GM21528 (cell line): ENCODE measurements at regions not wholly inside any gene's neighbourhood (a gene's known extent, or its start where the extent isn't known, plus 50 kb on each side); places are given as distances from the start of the nearest gene placed in this dataset.
"Not testable (repeated sequence)": the region's sequence is repeated elsewhere in the genome, so short reads cannot be mapped to it uniquely, and the experiment has no call there.

Experiments
- ATAC-seq: cut with Tn5 transposase; IDR thresholded peaks from one replicate; pipeline ENCODE4 v1.9.1; 2021; ENCODE audit warnings: mild to moderate bottlenecking, moderate library complexity; ENCODE audit not compliant: unreplicated experiment, low FRiP score

- no peak for ATAC-seq
Observed at GRCh38 chr19:28612275-28612769, 600.6 kb downstream of the UQCRFS1 start.

- ATAC-seq = not testable (repeated sequence)
Observed at GRCh38 chr19:28611227-28611914, 601.6 kb downstream of the UQCRFS1 start.

- no peak for ATAC-seq
Observed at GRCh38 chr19:28610731-28611130, 602.2 kb downstream of the UQCRFS1 start.

- no peak for ATAC-seq
Observed at GRCh38 chr19:28609944-28610343, 603.0 kb downstream of the UQCRFS1 start.

- ATAC-seq = no peak
Observed at GRCh38 chr19:28609091-28609755, 603.7 kb downstream of the UQCRFS1 start.

- ATAC-seq = no peak
Observed at GRCh38 chr19:28608292-28608691, 604.7 kb downstream of the UQCRFS1 start.

GRCh38 chr19:28607066-28607583 lies 605.8 kb downstream of the UQCRFS1 start:
- ATAC-seq = no peak

- ATAC-seq = no peak
Observed at GRCh38 chr19:28606269-28607032, 606.5 kb downstream of the UQCRFS1 start.

GRCh38 chr19:28605501-28606268 lies 607.3 kb downstream of the UQCRFS1 start:
- no peak for ATAC-seq

- ATAC-seq = no peak
Observed at GRCh38 chr19:28603453-28603852, 609.5 kb downstream of the UQCRFS1 start.

GRCh38 chr19:28602675-28603298 lies 610.2 kb downstream of the UQCRFS1 start:
- ATAC-seq = no peak

- ATAC-seq = no peak
Observed at GRCh38 chr19:28601723-28602440, 611.1 kb downstream of the UQCRFS1 start.

GRCh38 chr19:28598861-28599260 lies 614.1 kb downstream of the UQCRFS1 start:
- no peak for ATAC-seq

GRCh38 chr19:28596561-28597071 lies 616.3 kb downstream of the UQCRFS1 start:
- ATAC-seq = no peak

GRCh38 chr19:28595722-28596480 lies 617.0 kb downstream of the UQCRFS1 start:
- no peak for ATAC-seq

- no peak for ATAC-seq
Observed at GRCh38 chr19:28594737-28595136, 618.2 kb downstream of the UQCRFS1 start.

GRCh38 chr19:28589991-28590411 lies 623.0 kb downstream of the UQCRFS1 start:
- not testable (repeated sequence) for ATAC-seq

GRCh38 chr19:28586474-28586873 lies 626.5 kb downstream of the UQCRFS1 start:
- ATAC-seq = no peak
